Panc1 (cell line): ENCODE measurements at regions not wholly inside any gene's neighbourhood (a gene's known extent, or its start where the extent isn't known, plus 50 kb on each side); places are given as distances from the start of the nearest gene placed in this dataset.

Source experiments
- ATAC-seq: fragments of 200-7000 bp; cut with Tn5 transposase; 2 replicates; pipeline ENCODE4 v1.9.1; 2020; ENCODE audit warnings: mild to moderate bottlenecking, moderate library complexity
- BruUV-seq: library from RNA; stranded (reverse); fragments of 400-500 nt; replicated peaks from 2 replicates; lab custom pipeline; 2021; lab: Mats Ljungman, UMichigan
- CTCF ChIA-PET: fragments of 300-600 bp; sonication (Branson Sonifier 250); formaldehyde crosslinking; loops from one replicate; lab custom pipeline; 2022; ENCODE audit warnings: antibody characterized with exemption; lab: Charles Lee
- POLR2A ChIA-PET: fragments of 300-600 bp; sonication (Branson Sonifier 250); formaldehyde crosslinking; loops from one replicate; lab custom pipeline; 2022; ENCODE audit warnings: antibody characterized with exemption; lab: Charles Lee
- DNase-seq: peaks from one replicate; pipeline ENCODE4 v3.0.0-alpha.2; 2010; ENCODE audit warnings: low read depth, low spot score
- H3K27ac ChIP-seq: 2 replicates; pipeline ENCODE4 v1.5.1; 2011; ENCODE audit warnings: mild to moderate bottlenecking, low read length, inconsistent platforms
- H3K27me3 ChIP-seq: fragments of 200-500 bp; sonication (Bioruptor generic); 2 replicates; pipeline ENCODE4 v1.6.0; 2014; ENCODE audit warnings: low read length, inconsistent platforms; ENCODE audit not compliant: control insufficient read depth, insufficient read depth
- H3K36me3 ChIP-seq: fragments of 200-500 bp; sonication (Bioruptor generic); 2 replicates; pipeline ENCODE4 v1.5.1; 2014; ENCODE audit warnings: inconsistent platforms, mild to moderate bottlenecking, low read length, moderate library complexity; ENCODE audit not compliant: control insufficient read depth, insufficient read depth
- H3K4me1 ChIP-seq: 2 replicates; pipeline ENCODE4 v1.5.1; 2011; ENCODE audit warnings: inconsistent platforms, mild to moderate bottlenecking, low read length, moderate library complexity; ENCODE audit not compliant: control insufficient read depth, insufficient read depth
- H3K4me3 ChIP-seq, 2 experiments: 2 replicates each; pipeline ENCODE4 v1.5.1; 2011 to 2012; ENCODE audit warnings: low read depth in 2 of 2, low read length in 2 of 2, mild to moderate bottlenecking in 2 of 2, inconsistent platforms in 1 of 2, moderate library complexity in 1 of 2
- H3K9me3 ChIP-seq: fragments of 200-500 bp; sonication (Bioruptor generic); 2 replicates; pipeline ENCODE4 v1.5.1; 2014; ENCODE audit warnings: low read depth, mild to moderate bottlenecking, inconsistent platforms, low read length, moderate library complexity; ENCODE audit not compliant: control insufficient read depth, insufficient read depth
- CTCF ChIP-seq: fragments of 450-650 bp; IDR thresholded peaks from 2 replicates; pipeline ENCODE4 v1.5.1; 2017; ENCODE audit warnings: mild to moderate bottlenecking
- POLR2AphosphoS5 ChIP-seq: IDR thresholded peaks from 2 replicates; pipeline ENCODE4 v1.6.1; 2012; ENCODE audit warnings: mild to moderate bottlenecking, low read depth, low read length, moderate library complexity
- REST ChIP-seq, 2 experiments: IDR thresholded peaks; 2 replicates each; pipeline ENCODE4 v1.6.1; 2011 to 2012; ENCODE audit warnings: low read depth in 2 of 2, control low read depth in 1 of 2, low read length in 1 of 2, mild to moderate bottlenecking in 1 of 2, moderate library complexity in 1 of 2; ENCODE audit not compliant: insufficient read depth in 1 of 2
- SIN3A ChIP-seq: IDR thresholded peaks from 2 replicates; pipeline ENCODE4 v1.6.1; 2012; ENCODE audit warnings: low read depth, mild to moderate bottlenecking, low read length, moderate library complexity, borderline replicate concordance; ENCODE audit not compliant: insufficient read depth
- TCF7L2 ChIP-seq: IDR thresholded peaks from 2 replicates; pipeline ENCODE4 v1.6.1; 2011; ENCODE audit warnings: mild to moderate bottlenecking, low read depth, low read length, inconsistent platforms
- in situ Hi-C: cut with HindIII; loops from 2 replicates; pipeline ENCODE4 v1.10.0; 2016; ENCODE audit warnings: low sequenced_read_pairs, low pct_unique_long_range_greater_than_20kb
- intact Hi-C: fragments of 100-400 bp; cut with micrococcal nuclease; formaldehyde crosslinking; loops from one replicate; pipeline ENCODE4 v1.10.0; 2022; ENCODE audit not compliant: unreplicated experiment

GRCh38 chr12:29899212-29899931, 115.6 kb upstream of the TMTC1 start:
- no peaks in the 10 kb centered on the region for H3K9me3 ChIP-seq
- BruUV-seq: no TSS peak
- ChIA-PET POLR2A (no interaction called here), CTCF (no interaction called here)
- in situ Hi-C loops (no loop called here), intact Hi-C loops (no loop called here)
- ATAC-seq (no peak), DNase-seq (no peak)
- no peaks in the 10 kb centered on the region for H3K4me1 ChIP-seq
- H3K27me3 ChIP-seq: no peaks in the 10 kb centered on the region
- H3K36me3 ChIP-seq: no peaks in the 10 kb centered on the region
- H3K27ac ChIP-seq: no peak overlapping the region
- TF ChIP-seq TCF7L2 (no peak), CTCF (no peak), SIN3A (no peak), POLR2AphosphoS5 (no peak), REST (IDR thresholded peaks at IDR 0.05; ENCODE audit: insufficient read depth in 1 of 2, low read depth in 2 of 2, low read length in 1 of 2) (no peak)
- H3K4me3 ChIP-seq: no peak overlapping the region

GRCh38 chr12:29895966-29896365, 112.2 kb upstream of the TMTC1 start:
- Histone ChIP-seq H3K4me3 (no peak overlapping the region), H3K27me3 (no peaks in the 10 kb centered on the region), H3K9me3 (no peaks in the 10 kb centered on the region), H3K36me3 (no peaks in the 10 kb centered on the region), H3K4me1 (no peaks in the 10 kb centered on the region), H3K27ac (no peak overlapping the region)
- DNase-seq: no peak
- intact Hi-C loops: no loop called here
- in situ Hi-C loops: no loop called here
- CTCF ChIA-PET: no interaction called here
- BruUV-seq: no TSS peak
- TF ChIP-seq POLR2AphosphoS5: no peak
- TF ChIP-seq CTCF: no peak
- POLR2A ChIA-PET: no interaction called here
- ATAC-seq: no peak
